ENCODE measurements at regions not wholly inside any gene's neighbourhood (a gene's known extent, or its start where the extent isn't known, plus 50 kb on each side); places are given as distances from the start of the nearest gene placed in this dataset.

DNA sequence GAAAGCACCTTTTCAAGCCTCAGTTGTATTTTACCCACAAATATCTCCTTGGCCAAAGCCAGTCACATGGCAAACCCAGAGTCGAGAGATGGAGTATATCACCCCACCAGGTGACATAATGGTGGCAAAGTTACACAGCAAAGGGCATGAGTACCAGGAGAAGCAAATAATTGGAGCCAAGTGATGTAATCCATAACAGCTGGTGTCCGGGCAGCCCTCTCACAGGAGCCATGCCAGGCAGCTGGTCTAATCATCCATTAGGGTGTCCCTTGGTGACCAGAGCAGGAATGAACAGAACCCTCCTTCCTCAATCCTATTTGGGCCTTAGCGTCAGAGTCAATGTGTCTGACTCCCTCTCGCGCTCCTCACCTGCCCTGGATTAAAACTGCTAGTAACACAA is 272.1 kb downstream of the LRFN2 start:
- Histone ChIP-seq H3K4me3 (ENCODE audit: low read depth in 1 of 5, low read length in 5 of 5) (no peak overlapping the region), H3K27ac (ENCODE audit: low read depth, low read length) (no peak overlapping the region), H3K36me3 (ENCODE audit: control insufficient read depth in 5 of 5, insufficient read depth in 5 of 5, low read length in 5 of 5) (no peaks in the 10 kb centered on the region), H3K9ac (ENCODE audit: low read length in 5 of 5) (no peak overlapping the region), H3K9me3 (ENCODE audit: control insufficient read depth in 5 of 5, low read length in 5 of 5) (peaks cover 0 to 13% (median 6%) of the 10 kb centered on the region in 5 donors), H3K4me1 (ENCODE audit: control insufficient read depth in 5 of 5, insufficient read depth in 5 of 5, low read length in 5 of 5) (no peaks in the 10 kb centered on the region), H3K27me3 (ENCODE audit: control insufficient read depth in 5 of 5, insufficient read depth in 4 of 5, low read length in 5 of 5) (peaks cover 0 to 13% (median 7%) of the 10 kb centered on the region in 5 donors)

DNA sequence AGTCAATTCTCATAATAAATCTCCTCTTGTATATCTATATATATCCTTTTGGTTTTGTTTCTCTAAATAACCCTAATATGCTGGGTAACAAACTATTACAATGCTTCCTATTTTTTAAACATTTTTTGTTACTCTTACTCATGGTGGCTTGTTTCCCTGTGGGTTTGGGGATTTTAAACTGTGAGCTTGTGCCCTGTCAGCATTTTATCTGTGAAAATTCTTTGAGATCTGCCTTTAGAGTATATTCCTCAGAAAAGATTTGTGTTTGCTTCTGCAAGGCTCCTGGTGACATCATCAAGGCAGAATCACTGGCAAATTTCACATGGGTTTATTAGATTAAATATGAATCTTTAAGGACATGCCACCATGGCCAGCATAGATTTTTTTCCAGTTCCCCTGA is 273.6 kb downstream of the LRFN2 start:
- no peaks in the 10 kb centered on the region for H3K36me3 ChIP-seq (ENCODE audit: control insufficient read depth in 5 of 5, insufficient read depth in 5 of 5, low read length in 5 of 5)
- H3K4me1 ChIP-seq (ENCODE audit: control insufficient read depth in 5 of 5, insufficient read depth in 5 of 5, low read length in 5 of 5), result no peaks in the 10 kb centered on the region
- H3K27me3 ChIP-seq (ENCODE audit: control insufficient read depth in 5 of 5, insufficient read depth in 4 of 5, low read length in 5 of 5), result peaks cover 0 to 8% (median 7%) of the 10 kb centered on the region in 5 donors
- H3K9me3 ChIP-seq (ENCODE audit: control insufficient read depth in 5 of 5, low read length in 5 of 5), result peaks cover 0 to 2% (median 0%) of the 10 kb centered on the region in 5 donors
- no peak overlapping the region for H3K9ac ChIP-seq (ENCODE audit: low read length in 5 of 5)
- no peak overlapping the region for H3K27ac ChIP-seq (ENCODE audit: low read depth, low read length)
- H3K4me3 ChIP-seq (ENCODE audit: low read depth in 1 of 5, low read length in 5 of 5), result no peak overlapping the region

DNA sequence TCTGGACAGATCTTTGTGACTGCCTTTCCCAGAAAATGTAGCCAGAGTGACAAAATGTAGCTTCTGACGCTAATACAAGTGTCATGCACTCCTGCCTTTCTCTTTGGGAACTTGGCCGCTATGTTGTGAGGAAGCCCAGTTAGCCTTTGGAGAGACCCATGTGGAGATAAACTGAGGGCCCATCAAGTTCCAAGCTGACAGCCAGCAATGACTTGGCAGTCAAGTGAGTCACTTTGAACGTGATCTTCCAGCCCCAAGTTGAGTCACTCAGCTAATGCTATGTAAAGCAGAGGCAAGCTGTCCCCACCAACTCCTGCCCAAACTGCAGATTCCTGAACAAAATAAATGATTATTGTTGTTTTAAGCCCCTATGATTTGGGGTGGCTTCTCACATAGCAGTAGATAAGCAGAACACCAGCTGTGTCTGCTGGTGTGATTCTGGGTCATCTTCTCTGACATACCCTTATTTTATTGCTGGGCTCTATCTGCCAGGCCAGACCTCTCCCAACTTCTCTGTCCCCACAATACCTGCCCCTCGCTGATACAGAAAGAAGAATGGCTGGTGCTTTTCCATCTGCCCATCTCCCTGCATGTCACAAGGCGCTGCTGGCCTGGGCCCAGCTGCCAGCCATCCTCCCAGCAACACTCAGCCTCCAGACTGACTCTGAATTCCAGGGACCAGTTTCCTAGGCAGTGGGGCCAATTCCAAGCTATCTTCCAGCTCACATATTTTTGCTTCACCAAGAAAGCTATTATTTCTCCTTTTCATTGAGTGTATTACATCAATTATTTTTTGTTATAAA is 274.8 kb downstream of the LRFN2 start:
- H3K4me1 ChIP-seq (ENCODE audit: control insufficient read depth in 5 of 5, insufficient read depth in 5 of 5, low read length in 5 of 5), result no peaks in the 10 kb centered on the region
- H3K36me3 ChIP-seq (ENCODE audit: control insufficient read depth in 5 of 5, insufficient read depth in 5 of 5, low read length in 5 of 5), result no peaks in the 10 kb centered on the region
- peaks cover 0 to 17% (median 9%) of the 10 kb centered on the region in 5 donors for H3K27me3 ChIP-seq (ENCODE audit: control insufficient read depth in 5 of 5, insufficient read depth in 4 of 5, low read length in 5 of 5)
- H3K4me3 ChIP-seq (ENCODE audit: low read depth in 1 of 5, low read length in 5 of 5), result no peak overlapping the region
- H3K27ac ChIP-seq (ENCODE audit: low read depth, low read length), result no peak overlapping the region
- H3K9ac ChIP-seq (ENCODE audit: low read length in 5 of 5), result no peak overlapping the region
- H3K9me3 ChIP-seq (ENCODE audit: control insufficient read depth in 5 of 5, low read length in 5 of 5), result no peaks in the 10 kb centered on the region

DNA sequence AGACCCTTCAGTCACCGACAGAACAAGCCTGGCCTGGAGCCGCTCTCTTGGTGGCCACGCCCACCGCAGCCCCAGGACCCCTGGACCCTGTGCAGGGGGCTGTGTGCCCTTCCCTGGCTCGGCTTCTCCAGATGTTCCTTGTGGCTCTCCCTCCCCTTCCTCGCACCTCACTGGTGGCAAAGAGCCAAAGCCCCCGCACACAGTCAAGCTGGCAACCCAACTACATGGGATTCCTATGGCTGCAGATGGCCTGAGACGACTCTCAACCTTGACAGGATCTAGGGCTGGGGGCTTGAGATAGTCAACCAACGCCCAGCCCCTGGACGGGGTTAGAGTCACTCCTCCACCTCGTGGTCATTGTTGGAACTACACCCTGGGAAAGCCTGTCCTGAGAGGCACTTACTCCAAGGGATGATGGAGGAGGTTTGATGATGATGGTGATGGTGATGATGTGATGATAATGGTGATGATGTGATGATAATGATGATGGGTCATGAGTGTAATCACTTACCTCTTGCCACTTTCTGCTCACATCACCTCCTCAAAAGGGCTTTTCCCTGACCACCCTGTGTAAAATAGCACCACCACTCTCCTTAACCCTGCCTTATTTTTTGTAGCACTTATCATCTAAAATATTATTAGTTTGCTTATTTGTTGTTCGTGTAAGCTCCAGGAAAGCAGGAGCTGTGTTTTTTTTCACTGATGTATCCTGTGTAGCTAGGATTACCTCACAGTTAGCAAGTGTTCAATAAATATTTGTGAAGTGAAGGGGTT is 278.4 kb downstream of the LRFN2 start:
- Histone ChIP-seq H3K36me3 (ENCODE audit: control insufficient read depth in 5 of 5, insufficient read depth in 5 of 5, low read length in 5 of 5) (no peaks in the 10 kb centered on the region), H3K27me3 (ENCODE audit: control insufficient read depth in 5 of 5, insufficient read depth in 4 of 5, low read length in 5 of 5) (peaks cover 4 to 15% (median 8%) of the 10 kb centered on the region in 5 donors), H3K9ac (ENCODE audit: low read length in 5 of 5) (no peak overlapping the region), H3K9me3 (ENCODE audit: control insufficient read depth in 5 of 5, low read length in 5 of 5) (no peaks in the 10 kb centered on the region), H3K4me3 (ENCODE audit: low read depth in 1 of 5, low read length in 5 of 5) (no peak overlapping the region), H3K27ac (ENCODE audit: low read depth, low read length) (no peak overlapping the region), H3K4me1 (ENCODE audit: control insufficient read depth in 5 of 5, insufficient read depth in 5 of 5, low read length in 5 of 5) (no peaks in the 10 kb centered on the region)

DNA sequence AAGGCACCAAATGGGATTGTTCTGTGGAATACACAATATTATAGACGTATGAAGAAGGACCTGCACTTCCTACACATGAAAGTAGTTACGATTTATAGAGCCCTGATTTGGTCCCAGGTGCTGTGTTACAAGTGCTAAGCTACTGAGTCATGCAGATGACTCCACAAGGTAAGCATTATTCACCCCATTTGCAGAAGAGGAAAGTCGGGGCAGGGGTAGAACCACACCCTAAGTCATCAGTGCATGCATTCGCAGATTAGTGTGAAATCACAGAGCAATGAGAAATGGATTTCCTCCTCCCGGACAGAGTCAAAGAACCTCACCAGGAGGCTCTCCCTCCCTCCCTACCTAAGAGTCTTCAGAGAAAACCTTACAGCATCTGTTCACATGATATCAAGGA is 279.5 kb downstream of the LRFN2 start:
- no peaks in the 10 kb centered on the region for H3K4me1 ChIP-seq (ENCODE audit: control insufficient read depth in 5 of 5, insufficient read depth in 5 of 5, low read length in 5 of 5)
- no peak overlapping the region for H3K4me3 ChIP-seq (ENCODE audit: low read depth in 1 of 5, low read length in 5 of 5)
- no peaks in the 10 kb centered on the region for H3K9me3 ChIP-seq (ENCODE audit: control insufficient read depth in 5 of 5, low read length in 5 of 5)
- no peak overlapping the region for H3K27ac ChIP-seq (ENCODE audit: low read depth, low read length)
- no peaks in the 10 kb centered on the region for H3K36me3 ChIP-seq (ENCODE audit: control insufficient read depth in 5 of 5, insufficient read depth in 5 of 5, low read length in 5 of 5)
- H3K27me3 ChIP-seq (ENCODE audit: control insufficient read depth in 5 of 5, insufficient read depth in 4 of 5, low read length in 5 of 5), result peaks cover 4 to 17% (median 8%) of the 10 kb centered on the region in 5 donors
- no peak overlapping the region for H3K9ac ChIP-seq (ENCODE audit: low read length in 5 of 5)

DNA sequence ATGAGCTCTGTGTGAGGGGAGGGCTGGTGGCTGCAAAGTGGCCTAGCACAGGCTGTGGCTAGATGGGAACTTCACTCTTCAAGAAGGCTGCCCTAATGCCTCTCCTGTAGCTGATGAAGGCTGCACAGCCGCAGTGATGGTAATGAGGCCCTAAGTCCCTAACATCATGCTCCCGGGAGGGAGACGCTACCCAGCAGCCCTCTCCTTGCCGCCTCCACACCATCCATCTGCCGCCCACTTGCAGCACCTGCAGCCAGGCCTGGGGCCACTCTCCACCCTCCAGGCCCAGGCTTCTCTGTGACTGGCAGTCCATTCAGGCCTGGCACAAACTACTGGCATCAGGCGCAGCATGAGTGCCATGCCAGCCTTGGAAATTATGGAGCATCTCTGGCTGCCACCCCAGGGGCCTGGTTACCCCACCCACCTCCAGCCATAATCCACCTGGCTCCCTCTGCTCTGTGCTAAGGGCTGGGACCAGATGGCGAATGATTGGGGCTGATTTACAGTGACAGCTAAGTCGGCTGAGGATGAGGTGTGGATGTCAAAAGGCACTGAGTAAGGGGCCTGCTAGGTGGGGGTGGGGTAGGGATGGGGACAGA is 284.2 kb downstream of the LRFN2 start:
- H3K4me1 ChIP-seq (ENCODE audit: control insufficient read depth in 5 of 5, insufficient read depth in 5 of 5, low read length in 5 of 5), result no peaks in the 10 kb centered on the region
- no peak overlapping the region for H3K4me3 ChIP-seq (ENCODE audit: low read depth in 1 of 5, low read length in 5 of 5)
- H3K27ac ChIP-seq (ENCODE audit: low read depth, low read length), result no peak overlapping the region
- H3K9ac ChIP-seq (ENCODE audit: low read length in 5 of 5), result no peak overlapping the region
- H3K36me3 ChIP-seq (ENCODE audit: control insufficient read depth in 5 of 5, insufficient read depth in 5 of 5, low read length in 5 of 5), result no peaks in the 10 kb centered on the region
- peaks cover 0 to 9% (median 2%) of the 10 kb centered on the region in 5 donors for H3K9me3 ChIP-seq (ENCODE audit: control insufficient read depth in 5 of 5, low read length in 5 of 5)
- peaks cover under 1 to 12% (median 4%) of the 10 kb centered on the region in 5 donors for H3K27me3 ChIP-seq (ENCODE audit: control insufficient read depth in 5 of 5, insufficient read depth in 4 of 5, low read length in 5 of 5)

DNA sequence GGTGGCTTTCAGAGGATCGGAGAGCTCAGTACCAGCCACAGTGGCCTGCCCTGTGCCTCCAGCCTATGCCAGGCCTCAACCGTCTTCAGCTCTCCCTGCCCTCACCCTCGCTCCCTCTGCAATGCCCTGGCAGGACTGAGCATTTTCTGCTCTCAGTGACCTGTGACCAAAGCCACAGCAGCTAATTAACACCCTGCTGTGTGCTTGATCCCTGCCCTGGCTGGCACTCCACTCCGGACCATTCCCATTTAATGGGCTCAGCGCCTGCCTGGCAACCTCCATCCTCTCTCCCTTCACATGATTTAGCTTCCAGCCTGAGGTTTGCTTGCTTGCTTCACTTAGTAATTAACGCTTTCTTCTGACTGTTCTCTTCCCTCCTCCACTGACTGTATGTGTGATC is 287.5 kb downstream of the LRFN2 start:
- Histone ChIP-seq H3K27ac (ENCODE audit: low read depth, low read length) (no peak overlapping the region), H3K4me3 (ENCODE audit: low read depth in 1 of 5, low read length in 5 of 5) (no peak overlapping the region), H3K36me3 (ENCODE audit: control insufficient read depth in 5 of 5, insufficient read depth in 5 of 5, low read length in 5 of 5) (no peaks in the 10 kb centered on the region), H3K27me3 (ENCODE audit: control insufficient read depth in 5 of 5, insufficient read depth in 4 of 5, low read length in 5 of 5) (peaks cover 0 to 8% (median 0%) of the 10 kb centered on the region in 5 donors), H3K9ac (ENCODE audit: low read length in 5 of 5) (no peak overlapping the region), H3K4me1 (ENCODE audit: control insufficient read depth in 5 of 5, insufficient read depth in 5 of 5, low read length in 5 of 5) (no peaks in the 10 kb centered on the region), H3K9me3 (ENCODE audit: control insufficient read depth in 5 of 5, low read length in 5 of 5) (peaks cover 0 to 13% (median 2%) of the 10 kb centered on the region in 5 donors)

DNA sequence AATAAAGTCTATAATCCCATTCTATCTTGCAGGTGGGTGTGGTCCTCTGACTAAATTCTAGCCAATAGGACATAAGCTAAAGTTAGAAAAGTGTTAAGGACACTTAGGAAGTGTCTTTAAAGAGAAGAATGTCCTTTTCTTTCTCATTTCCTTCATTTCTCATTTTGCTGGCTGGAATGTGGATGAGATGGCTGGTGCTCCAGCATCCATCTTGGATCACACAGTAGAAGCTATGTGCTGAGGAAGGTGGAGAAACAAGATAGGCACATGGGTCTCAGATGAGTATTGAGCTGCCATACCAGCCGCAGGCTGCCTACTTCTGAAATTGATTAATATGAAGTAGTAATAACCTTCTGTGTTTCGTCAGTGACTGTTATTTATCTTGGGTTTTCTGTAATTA is 289.0 kb downstream of the LRFN2 start:
- Histone ChIP-seq H3K4me1 (ENCODE audit: control insufficient read depth in 5 of 5, insufficient read depth in 5 of 5, low read length in 5 of 5) (no peaks in the 10 kb centered on the region), H3K27me3 (ENCODE audit: control insufficient read depth in 5 of 5, insufficient read depth in 4 of 5, low read length in 5 of 5) (peaks cover 0 to 7% (median under 1%) of the 10 kb centered on the region in 5 donors), H3K9me3 (ENCODE audit: control insufficient read depth in 5 of 5, low read length in 5 of 5) (peaks cover 0 to 17% (median 2%) of the 10 kb centered on the region in 5 donors), H3K4me3 (ENCODE audit: low read depth in 1 of 5, low read length in 5 of 5) (no peak overlapping the region), H3K36me3 (ENCODE audit: control insufficient read depth in 5 of 5, insufficient read depth in 5 of 5, low read length in 5 of 5) (no peaks in the 10 kb centered on the region), H3K27ac (ENCODE audit: low read depth, low read length) (no peak overlapping the region), H3K9ac (ENCODE audit: low read length in 5 of 5) (no peak overlapping the region)

DNA sequence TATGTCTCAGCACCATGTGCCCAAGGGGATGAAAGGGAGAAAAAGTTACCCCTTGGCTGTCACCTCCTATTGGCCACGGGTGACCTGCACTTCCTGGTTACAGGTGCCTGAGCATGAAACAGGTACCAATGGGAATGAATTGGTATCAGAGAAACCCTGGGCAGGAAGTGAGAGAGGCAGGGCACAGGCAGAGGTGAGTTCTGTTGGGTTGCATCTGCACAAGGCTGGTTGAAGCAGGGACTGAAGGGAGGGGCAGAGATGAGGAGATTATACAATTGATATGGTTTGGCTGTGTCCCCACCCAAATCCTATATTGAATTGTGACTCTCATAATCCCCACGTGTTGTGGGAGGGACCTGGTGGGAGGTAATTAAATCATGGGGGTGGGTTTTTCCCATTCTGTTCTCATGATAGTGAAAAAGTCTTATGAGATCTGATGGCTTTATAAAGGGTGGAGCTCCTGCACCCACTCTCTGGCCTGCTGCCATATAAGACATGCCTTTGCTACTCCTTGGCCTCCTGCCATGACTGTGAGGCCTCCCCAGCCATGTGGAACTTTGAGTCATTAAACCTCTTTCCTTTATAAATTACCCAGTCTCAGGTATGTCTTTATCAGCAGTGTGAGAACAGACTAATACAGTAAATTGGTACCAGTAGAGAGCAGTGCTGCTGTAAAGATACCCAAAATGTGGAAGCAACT is 291.8 kb downstream of the LRFN2 start:
- H3K27me3 ChIP-seq (ENCODE audit: control insufficient read depth in 5 of 5, insufficient read depth in 4 of 5, low read length in 5 of 5), result peaks cover 0 to 9% (median 0%) of the 10 kb centered on the region in 5 donors
- H3K27ac ChIP-seq (ENCODE audit: low read depth, low read length), result no peak overlapping the region
- H3K9me3 ChIP-seq (ENCODE audit: control insufficient read depth in 5 of 5, low read length in 5 of 5), result peaks cover 0 to 14% (median 2%) of the 10 kb centered on the region in 5 donors
- no peak overlapping the region for H3K4me3 ChIP-seq (ENCODE audit: low read depth in 1 of 5, low read length in 5 of 5)
- no peaks in the 10 kb centered on the region for H3K4me1 ChIP-seq (ENCODE audit: control insufficient read depth in 5 of 5, insufficient read depth in 5 of 5, low read length in 5 of 5)
- no peak overlapping the region for H3K9ac ChIP-seq (ENCODE audit: low read length in 5 of 5)
- H3K36me3 ChIP-seq (ENCODE audit: control insufficient read depth in 5 of 5, insufficient read depth in 5 of 5, low read length in 5 of 5), result no peaks in the 10 kb centered on the region
